K562 (cell line): ENCODE measurements at regions not wholly inside any gene's neighbourhood (a gene's known extent, or its start where the extent isn't known, plus 50 kb on each side); places are given as distances from the start of the nearest gene placed in this dataset.
A peak's percentile ranks its signal among the peaks of the same experiment; 100 is the strongest.
"Not testable (repeated sequence)": the region's sequence is repeated elsewhere in the genome, so short reads cannot be mapped to it uniquely, and the experiment has no call there.

Source experiments
- ATAC-seq: fragments of 200-7000 bp; cut with Tn5 transposase; 3 replicates; pipeline ENCODE4 v1.9.1; 2020; ENCODE audit warnings: moderate library complexity
- BruUV-seq: library from RNA; stranded (reverse); fragments of 400-500 nt; replicated peaks from 2 replicates; lab custom pipeline; 2021; lab: Mats Ljungman, UMichigan
- CTCF ChIA-PET: fragments of 300-600 bp; formaldehyde crosslinking; extraction: SDS; loops from one replicate; lab custom pipeline; 2021; ENCODE audit warnings: low intra/inter-chr PET ratio; lab: Yijun Ruan, JAX
- POLR2A ChIA-PET: fragments of 300-600, 350-650 bp; sonication (Branson Sonifier 250); formaldehyde crosslinking; extraction: SDS; loops from one replicate; lab custom pipeline; 2021; ENCODE audit warnings: antibody characterized with exemption, inconsistent platforms; lab: Yijun Ruan, JAX
- DNase-seq, 4 experiments: peaks; one replicate each; pipeline versions ENCODE4 v3.0.0 to v3.0.0-alpha.2; 2011 to 2018; ENCODE audit warnings: low spot score in 3 of 4, mixed read lengths in 3 of 4; ENCODE audit errors: extremely low read depth in 1 of 4
- FAIRE-seq: peaks from 2 replicates; lab custom pipeline; 2011; peaks lifted over from hg19 to GRCh38; lab: Jason Lieb, UNC
- H2AFZ ChIP-seq: 2 replicates; pipeline ENCODE4 v1.6.0; 2011; ENCODE audit warnings: low read depth, low read length, control low read depth, inconsistent platforms
- H3K27ac ChIP-seq: fragments of 200-600 bp; 3 replicates; pipeline ENCODE4 v1.8.0; 2011; ENCODE audit warnings: low read depth, mild to moderate bottlenecking, control low read depth, inconsistent platforms, low read length, moderate library complexity, mixed read lengths; ENCODE audit errors: extremely low read depth
- H3K27me3 ChIP-seq, 2 experiments: fragments of 300-600 bp in 1 of 2; 2 replicates in 1 of 2; 3 replicates in 1 of 2; pipeline versions ENCODE4 v1.6.0 to v1.8.0; 2011; ENCODE audit warnings: inconsistent platforms in 2 of 2, low read length in 2 of 2, mild to moderate bottlenecking in 1 of 2, mixed read lengths in 1 of 2, moderate library complexity in 1 of 2; ENCODE audit not compliant: control insufficient read depth in 2 of 2, insufficient read depth in 2 of 2
- H3K36me3 ChIP-seq: fragments of 300-600 bp; 3 replicates; pipeline ENCODE4 v1.8.0; 2011; ENCODE audit warnings: mild to moderate bottlenecking, low read length, inconsistent platforms; ENCODE audit not compliant: control insufficient read depth, insufficient read depth
- H3K4me1 ChIP-seq, 2 experiments: fragments of 200-600 bp in 1 of 2; replicated peaks in 1 of 2; 2 replicates in 1 of 2; 3 replicates in 1 of 2; pipeline versions ENCODE4 v1.5.1 to v1.8.0; 2011; ENCODE audit warnings: inconsistent platforms in 2 of 2, low read length in 2 of 2, mild to moderate bottlenecking in 1 of 2, mixed read lengths in 1 of 2, moderate library complexity in 1 of 2; ENCODE audit not compliant: control insufficient read depth in 2 of 2, insufficient read depth in 2 of 2
- H3K4me2 ChIP-seq: 2 replicates; pipeline ENCODE4 v1.6.1; 2011; ENCODE audit warnings: low read length, control low read depth, inconsistent platforms, mixed read lengths; ENCODE audit not compliant: insufficient read depth
- H3K4me3 ChIP-seq: fragments of 200-600 bp; sonication (generic), shearing (Covaris generic); 2 replicates; pipeline ENCODE4 v1.5.1; 2016; ENCODE audit warnings: control low read depth, inconsistent platforms
- H3K79me2 ChIP-seq: fragments of 200-600 bp; 3 replicates; pipeline ENCODE4 v1.8.0; 2011; ENCODE audit warnings: low read length, inconsistent platforms; ENCODE audit not compliant: control insufficient read depth, insufficient read depth
- H3K9ac ChIP-seq, 2 experiments: 2 replicates each; pipeline versions ENCODE4 v1.6.0 to v1.6.1; 2011; ENCODE audit warnings: low read depth in 2 of 2, low read length in 2 of 2, control low read depth in 1 of 2, inconsistent platforms in 1 of 2, mild to moderate bottlenecking in 1 of 2, mixed read lengths in 1 of 2; ENCODE audit not compliant: insufficient read depth in 1 of 2
- H3K9me1 ChIP-seq: one replicate; pipeline ENCODE4 v1.6.0; 2011; ENCODE audit warnings: inconsistent platforms, mild to moderate bottlenecking, low read length, moderate library complexity; ENCODE audit not compliant: control insufficient read depth, insufficient read depth
- H3K9me3 ChIP-seq: replicated peaks from 2 replicates; pipeline ENCODE4 v1.5.1; 2011; ENCODE audit warnings: low read depth, low read length, inconsistent platforms; ENCODE audit not compliant: control insufficient read depth, insufficient read depth
- H4K20me1 ChIP-seq: replicated peaks from 2 replicates; pipeline ENCODE4 v1.6.1; 2011; ENCODE audit warnings: low read length, inconsistent platforms, mixed read lengths; ENCODE audit not compliant: control insufficient read depth, insufficient read depth
- RAD21 ChIP-seq, 2 experiments: fragments of 250-450 bp in 1 of 2; fragments of 450-650 bp in 1 of 2; sonication (Bioruptor Pico) in 1 of 2; formaldehyde crosslinking in 1 of 2; IDR thresholded peaks in 1 of 2; conservative IDR thresholded peaks in 1 of 2; 2 replicates each; pipeline versions ENCODE4 v1.4.0 to v1.8.0; 2020 to 2022; ENCODE audit warnings: mild to moderate bottlenecking in 2 of 2, moderate library complexity in 1 of 2
- ZNF507 ChIP-seq: conservative IDR thresholded peaks from 2 replicates; pipeline ENCODE4 v1.6.1; 2017; ENCODE audit warnings: missing genetic modification characterization, missing compliant biosample characterization
- WGBS: fragments of 100-300 bp; shearing (Covaris generic); methylation state at CpG from one replicate; pipeline ENCODE4 v1.1.6; 2016; ENCODE audit warnings: low coverage, mixed read lengths; ENCODE audit not compliant: insufficient coverage; ENCODE audit errors: missing lambda C conversion rate; 5-methylcytosine and 5-hydroxymethylcytosine counted together
- in situ Hi-C: fragments of 300-500 bp; cut with MboI; formaldehyde crosslinking; loops from 4 replicates; pipeline ENCODE4 v1.15.0; 2018; ENCODE audit warnings: inconsistent platforms, mixed read lengths
- intact Hi-C: fragments of 100-400 bp; cut with micrococcal nuclease; formaldehyde crosslinking; loops from 2 replicates; pipeline ENCODE4 v1.14.2; 2022
- TF ChIP-seq, protein P1 (sequence below), 2 experiments: IDR thresholded peaks in 1 of 2; conservative IDR thresholded peaks in 1 of 2; 2 replicates each; pipeline ENCODE4 v1.6.1; 2016; ENCODE audit warnings: low read depth in 2 of 2, mild to moderate bottlenecking in 1 of 2, missing compliant biosample characterization in 1 of 2, missing genetic modification characterization in 1 of 2, moderate library complexity in 1 of 2

DNA sequence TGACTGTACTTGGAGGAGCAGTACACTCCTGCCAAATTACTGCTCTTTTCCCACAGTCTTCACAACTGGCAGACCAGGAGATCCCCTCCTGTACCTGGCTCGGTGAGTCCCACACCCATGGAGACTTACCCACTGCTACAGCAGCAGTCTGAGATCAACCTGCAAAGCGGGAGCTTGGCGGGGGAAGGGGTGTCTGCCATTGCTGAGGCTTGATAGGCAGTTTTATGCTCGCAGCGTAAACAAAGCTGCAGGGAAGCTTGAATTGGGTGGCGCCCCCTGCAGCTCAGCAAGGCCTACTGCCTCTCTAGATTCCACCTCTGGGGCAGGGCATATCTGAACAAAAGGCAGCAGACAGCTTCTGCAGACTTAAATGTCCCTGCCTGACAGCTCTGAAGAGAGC is 74.4 kb downstream of the EXTL2 start (continued):
- TF ChIP-seq, protein P1, sequence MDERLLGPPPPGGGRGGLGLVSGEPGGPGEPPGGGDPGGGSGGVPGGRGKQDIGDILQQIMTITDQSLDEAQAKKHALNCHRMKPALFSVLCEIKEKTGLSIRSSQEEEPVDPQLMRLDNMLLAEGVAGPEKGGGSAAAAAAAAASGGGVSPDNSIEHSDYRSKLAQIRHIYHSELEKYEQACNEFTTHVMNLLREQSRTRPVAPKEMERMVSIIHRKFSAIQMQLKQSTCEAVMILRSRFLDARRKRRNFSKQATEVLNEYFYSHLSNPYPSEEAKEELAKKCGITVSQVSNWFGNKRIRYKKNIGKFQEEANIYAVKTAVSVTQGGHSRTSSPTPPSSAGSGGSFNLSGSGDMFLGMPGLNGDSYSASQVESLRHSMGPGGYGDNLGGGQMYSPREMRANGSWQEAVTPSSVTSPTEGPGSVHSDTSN (CRISPR knock-in tag; IDR thresholded peaks at IDR 0.05; ENCODE audit: low read depth): not testable (repeated sequence)
- TF ChIP-seq, protein P1 (tag; conservative IDR thresholded peaks at IDR 0.05; ENCODE audit: low read depth): 0 out of 2 replicates have a peak, but pooled peaks have one; percentile 36
- peak in 1 of 2 experiments; percentile 40; a peak in 2 of 4 replicates for TF ChIP-seq RAD21 (CRISPR knock-in tag; conservative IDR thresholded peaks at IDR 0.05 in 1 of 2, IDR thresholded peaks at IDR 0.05 in 1 of 2)

DNA sequence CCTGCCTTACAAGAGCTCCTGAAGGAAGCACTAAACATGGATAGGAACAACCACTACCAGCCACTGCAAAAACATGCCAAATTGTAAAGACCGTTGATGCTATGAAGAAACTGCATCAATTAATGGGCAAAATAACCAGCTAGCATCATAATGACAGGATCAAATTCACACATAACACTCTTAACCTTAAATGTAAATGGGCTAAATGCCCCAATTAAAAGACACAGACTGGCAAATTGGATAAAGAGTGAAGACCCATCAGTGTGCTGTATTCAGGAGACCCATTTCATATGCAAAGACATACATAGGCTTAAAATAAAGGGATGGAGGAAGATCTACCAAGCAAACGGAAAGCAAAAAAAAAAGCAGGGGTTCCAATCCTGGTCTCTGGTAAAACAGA is 72.7 kb downstream of the EXTL2 start:
- H3K9me1 ChIP-seq, intact Hi-C loops, POLR2A ChIA-PET, H4K20me1 ChIP-seq, H3K9me3 ChIP-seq, ATAC-seq, H3K79me2 ChIP-seq, in situ Hi-C loops, H3K27me3 ChIP-seq, FAIRE-seq, H3K27ac ChIP-seq, CTCF ChIA-PET, H3K4me3 ChIP-seq, H3K9ac ChIP-seq, H3K36me3 ChIP-seq, DNase-seq, BruUV-seq, H2AFZ ChIP-seq, H3K4me2 ChIP-seq, H3K4me1 ChIP-seq: not testable (repeated sequence)
- 42% methylated on average over 2 of the region's 2 CpGs for WGBS
- TF ChIP-seq ZNF507 (tag): peak; percentile 91
